Chondrocyte (in vitro differentiated cells): ENCODE measurements at regions not wholly inside any gene's neighbourhood (a gene's known extent, or its start where the extent isn't known, plus 50 kb on each side); places are given as distances from the start of the nearest gene placed in this dataset.

Source experiments
- DNase-seq: peaks from one replicate; pipeline ENCODE4 v3.0.0; 2021; ENCODE audit warnings: mixed read lengths, low spot score
- H3K27ac Mint-ChIP-seq: one replicate; pipeline ENCODE4 v1.8.0; 2021; ENCODE audit warnings: mild to moderate bottlenecking, moderate library complexity, mixed read lengths; ENCODE audit not compliant: unreplicated experiment
- H3K27me3 Mint-ChIP-seq: 2 replicates; pipeline ENCODE4 v1.8.0; 2021; ENCODE audit warnings: low read depth, mixed read lengths
- H3K36me3 Mint-ChIP-seq: 2 replicates; pipeline ENCODE4 v1.8.0; 2021; ENCODE audit warnings: low read depth, mixed read lengths
- H3K4me1 Mint-ChIP-seq: 2 replicates; pipeline ENCODE4 v1.8.0; 2021; ENCODE audit warnings: low read depth, mild to moderate bottlenecking, mixed read lengths
- H3K4me3 Mint-ChIP-seq: one replicate; pipeline ENCODE4 v1.8.0; 2021; ENCODE audit warnings: mild to moderate bottlenecking, moderate library complexity, mixed read lengths; ENCODE audit not compliant: unreplicated experiment
- H3K9me3 Mint-ChIP-seq: 2 replicates; pipeline ENCODE4 v1.8.0; 2021; ENCODE audit warnings: low read depth, mixed read lengths
- CTCF ChIP-seq: fragments of 200-600 bp; sonication (generic); IDR thresholded peaks from 2 replicates; pipeline ENCODE4 v1.5.0; 2021; ENCODE audit warnings: antibody characterized with exemption, mild to moderate bottlenecking, moderate library complexity

- DNase-seq: no peak
Measured at GRCh38 chr5:145295236-145295835, 539.8 kb downstream of the PRELID2 start.

GRCh38 chr5:145294331-145294730, 540.8 kb downstream of the PRELID2 start:
- Mint-ChIP-seq H3K9me3 (no peaks in the 10 kb centered on the region), H3K27me3 (no peaks in the 10 kb centered on the region), H3K4me1 (no peaks in the 10 kb centered on the region), H3K36me3 (no peaks in the 10 kb centered on the region), H3K4me3 (no peak overlapping the region), H3K27ac (no peak overlapping the region)
- no peak for TF ChIP-seq CTCF
- no peak for DNase-seq

More at GRCh38 chr5:145295236-145295835, 539.8 kb downstream of the PRELID2 start:
- Mint-ChIP-seq H3K4me1 (no peaks in the 10 kb centered on the region), H3K4me3 (no peak overlapping the region), H3K27ac (no peak overlapping the region), H3K9me3 (no peaks in the 10 kb centered on the region), H3K36me3 (no peaks in the 10 kb centered on the region), H3K27me3 (no peaks in the 10 kb centered on the region)
- TF ChIP-seq CTCF: no peak

- no peak overlapping the region for H3K27ac Mint-ChIP-seq
- H3K4me1 Mint-ChIP-seq: no peaks in the 10 kb centered on the region
- no peaks in the 10 kb centered on the region for H3K36me3 Mint-ChIP-seq
- DNase-seq: no peak
- H3K4me3 Mint-ChIP-seq: no peak overlapping the region
- TF ChIP-seq CTCF: no peak
- H3K27me3 Mint-ChIP-seq: no peaks in the 10 kb centered on the region
- H3K9me3 Mint-ChIP-seq: no peaks in the 10 kb centered on the region
Measured at GRCh38 chr5:145293716-145294115, 541.4 kb downstream of the PRELID2 start.

GRCh38 chr5:145292278-145292677, 542.9 kb downstream of the PRELID2 start:
- Mint-ChIP-seq H3K36me3 (no peaks in the 10 kb centered on the region), H3K4me3 (no peak overlapping the region), H3K9me3 (no peaks in the 10 kb centered on the region), H3K27ac (no peak overlapping the region), H3K4me1 (no peaks in the 10 kb centered on the region), H3K27me3 (no peaks in the 10 kb centered on the region)
- DNase-seq: no peak
- TF ChIP-seq CTCF: no peak

GRCh38 chr5:145283141-145283810, 551.9 kb downstream of the PRELID2 start:
- TF ChIP-seq CTCF: no peak
- DNase-seq: no peak
- H3K4me1 Mint-ChIP-seq: no peaks in the 10 kb centered on the region
- H3K9me3 Mint-ChIP-seq: no peaks in the 10 kb centered on the region
- H3K27ac Mint-ChIP-seq: no peak overlapping the region
- no peak overlapping the region for H3K4me3 Mint-ChIP-seq
- H3K27me3 Mint-ChIP-seq: no peaks in the 10 kb centered on the region
- H3K36me3 Mint-ChIP-seq: no peaks in the 10 kb centered on the region
